ENCODE measurements at regions not wholly inside any gene's neighbourhood (a gene's known extent, or its start where the extent isn't known, plus 50 kb on each side); places are given as distances from the start of the nearest gene placed in this dataset.
A peak's percentile ranks its signal among the peaks of the same experiment; 100 is the strongest.
"Not testable (repeated sequence)": the region's sequence is repeated elsewhere in the genome, so short reads cannot be mapped to it uniquely, and the experiment has no call there.

DNA sequence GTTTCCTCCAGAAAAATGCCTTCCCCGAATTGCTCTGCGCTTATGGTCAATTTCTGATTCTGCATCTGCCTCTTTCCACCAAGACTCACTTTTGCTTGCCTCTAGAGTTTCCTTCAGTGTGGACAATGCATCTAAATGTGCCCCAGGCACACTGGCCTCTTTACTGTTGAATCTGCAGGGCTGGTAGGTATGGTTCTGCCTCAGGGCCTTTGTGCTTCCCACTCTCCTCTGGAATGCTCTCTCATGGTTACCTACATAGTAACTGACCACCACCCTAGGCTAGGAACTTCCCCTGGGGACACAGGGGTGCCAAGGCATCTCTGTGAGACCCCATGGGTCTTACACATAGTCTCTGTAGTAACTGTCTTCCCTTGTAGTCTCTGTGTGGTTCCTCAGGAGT is 1258.6 kb downstream of the CDH12 start:
- DNase-seq = no peak

- DNase-seq = no peak
Measured at GRCh38 chr5:21593261-21593660, 1259.9 kb downstream of the CDH12 start.

- no peak for DNase-seq
Measured at GRCh38 chr5:21581508-21581907, 1271.6 kb downstream of the CDH12 start.

- no peak for DNase-seq
Measured at GRCh38 chr5:21574961-21575360, 1278.2 kb downstream of the CDH12 start.

DNA sequence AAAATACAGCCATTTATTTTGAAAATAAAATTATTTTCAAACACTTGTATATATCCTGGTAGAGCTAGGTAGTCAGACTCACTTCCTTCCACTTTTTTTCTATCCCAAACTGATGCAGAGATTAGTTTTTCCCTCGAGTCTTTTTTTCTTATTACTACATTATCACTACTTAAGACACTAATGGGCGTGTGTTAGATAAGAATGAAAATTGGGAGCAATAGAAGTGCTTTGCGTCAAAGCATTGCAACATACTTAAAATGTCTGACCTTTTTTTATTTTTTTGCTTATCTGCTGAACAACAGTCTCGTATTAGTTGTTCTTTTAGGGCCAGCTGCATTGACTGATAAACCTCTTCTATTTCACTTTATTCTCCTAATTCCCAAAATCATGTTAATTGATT is 1278.7 kb downstream of the CDH12 start:
- no peak for DNase-seq

GRCh38 chr5:21573416-21574314 is 1279.5 kb downstream of the CDH12 start:
- no peak for DNase-seq

DNA sequence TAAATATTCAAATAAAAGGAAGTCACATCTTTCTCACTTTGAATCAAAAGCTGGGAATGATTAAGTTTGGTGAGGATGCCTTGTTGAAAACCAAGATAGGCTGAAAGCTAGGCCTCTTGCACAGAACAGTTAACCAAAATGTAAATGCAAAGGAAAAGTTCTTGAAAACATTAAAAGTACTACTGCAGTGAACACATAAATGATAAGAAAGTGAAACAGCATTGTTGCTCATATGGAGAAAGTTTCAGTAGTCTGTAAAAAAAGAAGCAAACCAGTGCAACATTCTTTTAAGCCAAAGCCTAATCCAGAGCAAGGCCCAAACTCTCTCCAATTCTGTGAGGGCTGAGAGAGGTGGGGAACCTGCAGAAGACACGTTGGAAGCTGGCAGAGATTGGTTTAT is 1281.9 kb downstream of the CDH12 start:
- not testable (repeated sequence) for DNase-seq

GRCh38 chr5:21559109-21559508 is 1294.0 kb downstream of the CDH12 start:
- not testable (repeated sequence) for DNase-seq

- not testable (repeated sequence) for DNase-seq
Measured at GRCh38 chr5:21552263-21552662, 1300.9 kb downstream of the CDH12 start.

GRCh38 chr5:21550916-21551315 is 1302.2 kb downstream of the CDH12 start:
- DNase-seq = not testable (repeated sequence)

- not testable (repeated sequence) for DNase-seq
Measured at GRCh38 chr5:21547656-21548055, 1305.5 kb downstream of the CDH12 start.

- not testable (repeated sequence) for DNase-seq
Measured at GRCh38 chr5:21535114-21535513, 1318.0 kb downstream of the CDH12 start.

GRCh38 chr5:21521157-21521556 is 1332.0 kb downstream of the CDH12 start:
- DNase-seq = not testable (repeated sequence)

- not testable (repeated sequence) for DNase-seq
Measured at GRCh38 chr5:21496926-21497325, 1356.2 kb downstream of the CDH12 start.

DNA sequence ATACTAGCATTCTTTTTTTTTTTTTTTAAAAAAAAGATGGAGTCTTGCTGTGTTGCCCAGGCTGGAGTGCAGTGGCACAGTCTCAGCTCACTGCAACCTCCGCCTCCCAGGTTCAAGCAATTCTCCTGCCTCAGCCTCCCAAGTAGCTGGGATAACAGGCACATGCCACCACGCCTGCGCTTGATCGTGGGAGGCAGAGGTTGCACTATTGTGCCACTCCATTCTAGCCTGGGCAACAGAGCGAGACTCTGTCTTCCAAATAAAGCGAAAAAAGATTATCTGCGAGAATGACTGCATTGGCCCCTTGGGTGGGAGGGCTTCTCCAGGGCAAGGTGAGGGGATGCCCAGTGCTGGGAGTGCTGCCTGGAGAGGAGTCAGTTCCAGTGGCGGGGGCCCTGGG is 1357.1 kb downstream of the CDH12 start:
- DNase-seq = not testable (repeated sequence)

- DNase-seq = not testable (repeated sequence)
Measured at GRCh38 chr5:21495235-21495634, 1357.9 kb downstream of the CDH12 start.

DNA sequence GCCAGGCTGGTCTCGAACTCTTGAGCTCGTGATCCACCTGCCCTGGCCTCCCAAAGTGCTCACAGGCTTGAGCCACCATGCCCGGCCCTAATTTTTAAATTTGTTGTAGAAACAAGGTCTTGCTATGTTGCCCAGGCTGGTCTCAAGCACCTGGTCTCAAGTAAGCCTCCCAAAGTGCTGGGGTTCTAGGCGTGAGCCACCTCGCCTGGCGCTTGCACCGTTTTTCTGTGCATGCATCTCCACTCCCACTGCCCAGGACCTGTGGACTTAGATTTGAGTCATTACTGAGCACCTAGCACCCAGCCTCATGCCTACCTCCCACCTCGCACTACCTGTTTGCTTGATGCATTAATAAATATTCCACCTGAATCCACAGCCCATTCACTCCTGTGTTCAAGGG is 1359.1 kb downstream of the CDH12 start:
- DNase-seq = not testable (repeated sequence)

GRCh38 chr5:21491182-21491581 is 1362.0 kb downstream of the CDH12 start:
- DNase-seq = not testable (repeated sequence)

- not testable (repeated sequence) for DNase-seq
Measured at GRCh38 chr5:21488828-21489227, 1364.3 kb downstream of the CDH12 start.

DNA sequence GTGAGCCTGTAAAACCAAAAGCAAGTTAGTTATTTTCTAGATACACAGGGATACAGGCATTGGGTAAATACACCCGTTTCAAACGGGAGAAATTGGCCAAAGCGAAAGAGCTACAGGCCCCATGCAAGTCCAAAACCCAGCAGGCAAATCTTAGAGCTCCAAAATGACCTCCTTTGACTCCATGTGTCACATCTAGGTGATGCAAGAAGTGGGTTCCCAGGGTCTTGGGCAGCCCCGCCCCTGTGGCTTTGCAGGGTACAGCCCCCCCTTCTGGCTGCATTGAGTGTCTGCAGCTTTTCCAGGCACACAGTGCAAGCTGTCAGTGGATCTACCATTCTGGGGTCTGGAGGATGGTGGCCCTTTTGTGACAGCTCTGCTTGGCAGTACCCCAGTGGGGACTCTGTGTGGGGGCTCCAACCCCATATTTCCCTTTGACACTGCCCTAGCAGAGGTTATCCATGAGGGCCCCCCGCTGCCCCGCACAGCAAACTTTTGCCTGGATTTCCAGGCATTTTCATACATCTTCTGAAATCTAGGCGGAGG is 1367.6 kb downstream of the CDH12 start:
- DNase-seq = peak; percentile 40

GRCh38 chr5:21484498-21484889 is 1368.7 kb downstream of the CDH12 start:
- DNase-seq = not testable (repeated sequence)

DNA sequence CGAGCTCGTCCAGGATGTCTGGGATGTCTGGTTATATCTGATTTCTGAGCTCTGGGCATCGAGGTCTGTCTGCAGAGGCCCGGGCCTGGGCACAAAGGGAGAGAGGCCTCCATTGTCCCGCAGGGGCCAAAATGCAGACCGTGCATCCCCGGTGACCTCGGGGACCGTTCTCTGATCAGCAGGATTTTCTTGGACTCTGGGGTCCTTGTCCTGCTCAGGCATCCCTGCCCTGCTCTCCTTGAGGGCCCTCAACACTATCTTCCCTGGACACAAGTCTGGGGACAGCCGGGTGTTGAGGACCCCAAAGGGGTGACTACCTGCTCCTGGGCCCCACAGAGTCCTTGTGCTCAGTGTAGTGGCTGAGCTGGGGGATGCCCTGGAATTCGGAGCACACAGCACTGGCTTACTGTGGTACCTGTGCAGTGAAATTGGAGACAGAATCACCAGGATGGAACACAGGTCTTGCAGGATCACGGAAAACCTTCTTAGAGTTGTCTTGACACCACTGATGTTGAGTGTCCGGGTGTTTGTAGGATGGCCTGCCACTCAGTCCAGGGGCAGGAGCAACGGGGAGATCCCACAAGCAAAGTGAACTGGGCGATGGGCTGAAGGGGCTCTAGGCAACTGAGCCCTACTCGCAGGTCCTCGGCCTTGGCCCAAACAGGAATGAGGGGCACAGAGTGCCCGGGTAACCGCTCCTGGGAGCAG is 1369.2 kb downstream of the CDH12 start:
- not testable (repeated sequence) for DNase-seq

DNA sequence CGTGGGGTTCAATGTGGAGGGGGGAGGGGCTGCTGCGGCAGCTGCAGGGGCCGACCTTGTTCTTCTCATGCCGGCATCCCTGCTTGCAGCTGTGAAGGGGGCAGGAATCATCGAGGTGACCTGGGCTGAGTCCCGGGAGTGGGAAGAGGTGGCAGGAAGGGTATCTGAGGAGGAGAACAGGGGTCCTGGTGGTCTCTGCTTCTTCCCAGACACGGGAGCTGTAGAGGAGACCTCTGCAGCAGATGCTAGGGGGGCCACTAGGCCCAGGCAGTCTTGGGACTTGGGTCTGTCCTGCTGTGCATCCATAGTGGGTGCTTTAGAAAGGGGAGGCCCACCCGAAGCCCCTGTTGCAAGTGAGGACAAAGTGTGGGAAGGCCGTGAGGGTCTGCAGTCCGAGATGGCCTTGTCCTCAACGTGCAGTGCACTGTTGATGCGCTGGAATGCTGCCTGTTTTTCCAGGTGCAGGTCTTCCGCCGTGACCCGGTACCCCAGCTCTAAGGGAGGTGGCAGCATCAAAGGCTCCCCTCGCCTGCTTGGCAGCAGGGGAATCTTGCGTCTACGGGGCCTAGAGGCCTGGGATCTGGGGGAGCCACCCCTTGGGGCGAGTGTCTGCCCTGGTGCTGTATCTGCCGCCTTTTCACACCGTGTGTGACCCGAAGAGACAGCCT is 1370.0 kb downstream of the CDH12 start:
- not testable (repeated sequence) for DNase-seq

Measured in stimulated activated CD4-positive, alpha-beta T cell treated with anti-CD3 and anti-CD28 coated beads, Interleukin-15, amount 100 ng/mL, for 24 hours (primary cell).